Skeletal muscle satellite cell (primary cell): ENCODE measurements at regions not wholly inside any gene's neighbourhood (a gene's known extent, or its start where the extent isn't known, plus 50 kb on each side); places are given as distances from the start of the nearest gene placed in this dataset.

Experiments used
- H3K27me3 ChIP-seq: 2 replicates; pipeline ENCODE4 v1.7.0; 2013; ENCODE audit warnings: low read length; ENCODE audit not compliant: control insufficient read depth, insufficient read depth
- H3K36me3 ChIP-seq: 2 replicates; pipeline ENCODE4 v1.7.0; 2013; ENCODE audit warnings: mild to moderate bottlenecking, control low read depth, low read length; ENCODE audit not compliant: insufficient read depth
- H3K4me1 ChIP-seq: 2 replicates; pipeline ENCODE4 v1.7.0; 2013; ENCODE audit warnings: low read length; ENCODE audit not compliant: control insufficient read depth, insufficient read depth
- H3K4me2 ChIP-seq: 2 replicates; pipeline ENCODE4 v1.7.0; 2013; ENCODE audit warnings: mild to moderate bottlenecking, low read length
- H3K4me3 ChIP-seq: 2 replicates; pipeline ENCODE4 v1.7.0; 2013; ENCODE audit warnings: low read length
- H3K9ac ChIP-seq: 2 replicates; pipeline ENCODE4 v1.7.0; 2013; ENCODE audit warnings: mild to moderate bottlenecking, low read depth, low read length, moderate library complexity
- H3K9me3 ChIP-seq: replicated peaks from 2 replicates; pipeline ENCODE4 v1.7.0; 2013; ENCODE audit warnings: mild to moderate bottlenecking, control low read depth, low read length

DNA sequence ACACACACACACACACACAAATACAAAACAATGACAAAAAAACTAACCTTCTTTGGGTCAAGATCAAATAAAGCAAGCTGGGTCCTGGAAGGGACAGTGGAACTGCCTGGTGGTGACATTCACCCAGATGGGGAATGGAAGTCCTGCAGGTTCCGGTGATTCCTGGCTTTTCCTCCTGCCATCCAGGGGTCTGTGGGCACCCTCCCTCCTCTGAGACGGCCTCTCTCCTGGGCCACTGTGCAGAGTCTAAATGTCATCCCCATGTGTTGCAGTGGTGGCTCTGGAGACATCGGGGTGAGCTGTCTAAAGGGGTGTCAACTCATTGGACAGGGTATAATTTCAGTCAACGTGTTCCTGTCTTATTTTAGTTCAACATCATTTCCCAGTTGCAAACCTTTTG, 248.2 kb downstream of the ZNF536 start:
- Histone ChIP-seq H3K9ac (no peak overlapping the region), H3K4me3 (no peak overlapping the region), H3K4me1 (no peaks in the 10 kb centered on the region), H3K36me3 (no peaks in the 10 kb centered on the region), H3K4me2 (no peak overlapping the region), H3K9me3 (peaks cover 11% of the 10 kb centered on the region), H3K27me3 (no peaks in the 10 kb centered on the region)

DNA sequence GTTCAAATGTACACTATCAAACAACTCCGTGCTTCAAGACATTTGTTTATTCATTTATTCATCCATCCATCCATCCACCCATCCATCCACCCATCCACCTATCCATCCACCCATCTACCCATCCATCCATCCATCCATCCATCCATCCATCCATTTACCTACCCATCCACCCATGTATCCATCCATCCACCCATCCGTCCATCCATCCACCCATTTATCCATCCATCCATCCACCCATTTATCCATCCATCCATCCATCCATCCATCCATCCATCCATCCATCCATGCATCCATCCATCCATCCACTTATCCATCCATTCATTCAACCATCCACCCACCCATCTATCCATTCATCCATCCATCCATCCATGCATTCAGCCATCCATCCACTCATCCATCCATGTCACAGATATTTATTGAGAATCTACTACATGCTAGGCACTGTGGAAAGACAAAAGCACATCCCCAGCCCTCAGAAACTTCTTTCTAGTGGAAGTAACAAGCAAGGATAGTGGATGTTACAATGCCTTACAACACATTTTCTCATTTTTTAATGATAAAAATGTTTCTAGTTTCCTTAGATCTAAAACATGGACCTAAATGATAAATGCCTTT, 237.6 kb downstream of the ZNF536 start:
- Histone ChIP-seq H3K9ac (no peak overlapping the region), H3K4me2 (no peak overlapping the region), H3K36me3 (no peaks in the 10 kb centered on the region), H3K9me3 (no peaks in the 10 kb centered on the region), H3K27me3 (no peaks in the 10 kb centered on the region), H3K4me3 (no peak overlapping the region), H3K4me1 (no peaks in the 10 kb centered on the region)

DNA sequence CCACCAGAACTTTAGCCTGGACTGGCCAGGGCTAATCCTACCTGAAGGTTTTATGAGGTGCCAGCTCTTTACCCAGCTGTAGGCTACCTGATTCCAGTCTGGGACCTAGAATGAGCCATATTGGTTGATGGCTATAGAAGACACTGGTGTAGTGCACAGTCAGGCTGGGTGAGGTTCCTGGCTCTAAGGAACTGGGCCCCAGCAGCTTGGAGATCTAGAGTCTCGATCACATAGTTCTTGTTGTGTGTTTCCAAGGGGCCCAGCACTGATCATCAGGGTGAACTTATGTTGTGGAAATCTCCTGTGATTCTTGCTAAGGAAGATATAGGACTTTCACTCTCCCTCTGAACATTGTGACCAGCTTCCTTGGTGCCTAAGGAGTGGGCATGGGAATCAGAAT, 236.3 kb downstream of the ZNF536 start:
- no peak overlapping the region for H3K4me2 ChIP-seq
- H3K9ac ChIP-seq: no peak overlapping the region
- H3K36me3 ChIP-seq: no peaks in the 10 kb centered on the region
- H3K4me3 ChIP-seq: no peak overlapping the region
- H3K27me3 ChIP-seq: no peaks in the 10 kb centered on the region
- no peaks in the 10 kb centered on the region for H3K4me1 ChIP-seq
- H3K9me3 ChIP-seq: no peaks in the 10 kb centered on the region
